ENCODE measurements at regions not wholly inside any gene's neighbourhood (a gene's known extent, or its start where the extent isn't known, plus 50 kb on each side); places are given as distances from the start of the nearest gene placed in this dataset.

DNA sequence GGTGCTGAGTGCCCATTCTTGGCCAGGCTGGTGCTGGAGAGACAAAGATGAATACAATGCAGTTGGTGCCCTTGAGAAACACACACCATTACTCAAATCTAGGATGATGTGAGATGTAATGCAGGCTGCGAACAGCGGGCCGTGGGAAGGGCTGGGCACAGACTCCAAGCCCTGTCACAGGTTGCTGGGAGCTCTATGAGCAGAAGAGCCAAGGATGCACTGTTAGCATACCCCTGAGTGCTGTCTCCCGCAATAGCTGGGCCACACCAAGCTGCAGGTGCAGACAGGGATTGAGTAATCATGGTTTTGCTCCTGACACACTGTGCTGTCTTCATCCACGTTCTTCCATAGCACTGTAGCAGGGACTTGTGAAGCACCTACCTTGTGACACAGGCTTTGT is 247.5 kb upstream of the CRY1 start:
- DNase-seq (ENCODE audit: extremely low spot score), result no peak
- Histone ChIP-seq H3K36me3 (ENCODE audit: insufficient read depth) (no peaks in the 10 kb centered on the region), H3K4me1 (ENCODE audit: insufficient read depth) (no peaks in the 10 kb centered on the region), H3K4me3 (ENCODE audit: low read depth, low read length) (no peak overlapping the region), H3K27ac (ENCODE audit: low read depth) (no peak overlapping the region)
- WGBS, result 86% methylated on average over 5 of the region's 5 CpGs

DNA sequence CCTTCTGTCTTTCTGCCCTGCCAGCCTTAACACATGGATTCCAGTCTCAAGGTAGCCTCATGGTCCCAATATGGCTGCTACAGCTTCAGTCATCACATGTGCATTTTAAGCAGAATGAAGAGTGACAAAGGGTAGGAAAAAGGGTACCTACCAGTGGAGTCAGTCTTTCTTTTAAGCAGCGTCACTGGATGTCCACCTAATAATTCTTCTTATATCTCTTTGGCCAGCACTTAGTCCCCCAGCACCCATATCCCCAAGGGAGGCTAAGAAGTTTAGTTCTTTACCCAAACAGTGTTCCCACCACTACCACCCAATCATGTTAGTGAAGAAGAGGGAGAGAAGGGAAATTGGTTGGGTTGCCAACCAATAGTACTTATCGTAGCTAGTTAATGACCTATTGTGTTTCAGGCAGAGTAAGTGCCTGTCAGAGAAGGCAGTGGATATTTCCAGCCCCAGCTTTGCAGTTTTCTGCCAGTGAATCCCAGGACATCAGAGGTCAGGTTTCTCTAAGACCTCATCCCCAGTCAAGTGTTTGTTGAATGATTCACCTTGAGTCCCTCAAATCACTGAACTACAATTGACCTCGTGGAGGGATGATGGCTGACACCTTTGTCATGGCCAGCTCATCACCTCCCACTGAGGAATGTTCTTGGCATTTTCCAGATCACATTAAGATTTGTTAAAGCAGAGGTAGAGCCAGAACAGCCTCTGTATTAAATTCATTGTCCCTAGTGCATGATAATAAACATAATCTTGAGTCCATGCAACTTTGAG is 250.9 kb upstream of the CRY1 start:
- no peak overlapping the region for H3K4me3 ChIP-seq (ENCODE audit: low read depth, low read length)
- WGBS, result 69% methylated on average over 3 of the region's 3 CpGs
- H3K36me3 ChIP-seq (ENCODE audit: insufficient read depth), result no peaks in the 10 kb centered on the region
- DNase-seq (ENCODE audit: extremely low spot score), result no peak
- H3K27ac ChIP-seq (ENCODE audit: low read depth), result no peak overlapping the region
- H3K4me1 ChIP-seq (ENCODE audit: insufficient read depth), result no peaks in the 10 kb centered on the region

DNA sequence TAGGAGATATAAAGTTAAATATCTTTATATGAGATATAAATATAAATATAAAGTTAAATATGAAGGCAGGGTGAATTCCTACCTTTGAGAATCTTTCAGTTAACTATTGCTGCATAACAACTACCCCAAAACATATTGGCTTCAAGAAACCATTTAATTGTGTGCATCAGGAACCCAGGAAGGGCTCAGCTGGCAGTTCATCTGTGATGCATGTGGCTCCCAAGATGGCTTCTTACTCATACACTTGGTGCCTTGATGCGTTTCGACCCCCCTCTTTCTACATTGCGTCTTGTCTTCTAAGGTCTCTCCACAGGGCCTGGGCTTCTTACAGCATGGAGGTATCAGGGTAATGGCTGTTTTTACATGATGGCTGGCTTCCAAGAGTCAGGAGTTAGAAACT is 253.9 kb upstream of the CRY1 start:
- H3K4me1 ChIP-seq (ENCODE audit: insufficient read depth), result no peaks in the 10 kb centered on the region
- H3K36me3 ChIP-seq (ENCODE audit: insufficient read depth), result no peaks in the 10 kb centered on the region
- WGBS, result 99% methylated on average over 3 of the region's 3 CpGs
- no peak for DNase-seq (ENCODE audit: extremely low spot score)
- H3K27ac ChIP-seq (ENCODE audit: low read depth), result no peak overlapping the region
- no peak overlapping the region for H3K4me3 ChIP-seq (ENCODE audit: low read depth, low read length)

DNA sequence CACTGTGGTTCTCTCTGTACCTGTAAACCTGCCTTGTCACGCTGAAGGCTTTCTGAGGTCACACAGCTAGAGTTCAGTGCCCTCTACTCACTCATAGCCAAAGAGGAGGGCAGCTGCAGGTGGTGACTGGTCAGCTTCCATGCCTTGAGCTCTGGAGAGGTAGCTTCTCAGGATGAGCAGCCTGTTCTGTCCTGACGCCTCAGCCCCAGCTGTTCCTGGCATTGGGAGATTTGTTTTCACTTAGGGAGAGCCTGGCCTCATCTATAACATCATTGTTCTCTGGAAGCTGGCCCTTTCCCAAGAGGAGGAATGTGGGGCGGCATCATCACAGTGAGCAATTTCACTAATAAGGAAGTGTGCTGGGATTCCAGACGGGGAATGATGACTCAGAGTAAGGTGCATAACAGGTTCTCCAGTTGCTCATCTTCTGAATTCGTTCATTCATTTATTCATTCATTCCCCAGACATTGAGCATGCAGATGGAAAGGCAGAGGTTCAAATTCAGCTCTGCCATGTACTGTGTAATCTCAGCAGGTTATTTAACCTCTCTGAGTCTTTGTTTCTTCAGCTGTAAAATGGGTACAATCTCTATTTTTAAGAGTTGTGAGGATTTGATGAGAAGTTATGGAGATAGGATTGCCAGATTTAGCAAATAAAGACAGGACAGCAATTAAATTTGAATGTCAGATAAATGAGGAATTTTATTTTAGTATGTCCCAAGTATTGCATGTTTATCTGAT is 255.8 kb upstream of the CRY1 start:
- Histone ChIP-seq H3K4me3 (ENCODE audit: low read depth, low read length) (no peak overlapping the region), H3K36me3 (ENCODE audit: insufficient read depth) (no peaks in the 10 kb centered on the region), H3K4me1 (ENCODE audit: insufficient read depth) (no peaks in the 10 kb centered on the region), H3K27ac (ENCODE audit: low read depth) (no peak overlapping the region)
- WGBS, result 38% methylated on average over 5 of the region's 5 CpGs
- peak; percentile 14 for DNase-seq (ENCODE audit: extremely low spot score)

DNA sequence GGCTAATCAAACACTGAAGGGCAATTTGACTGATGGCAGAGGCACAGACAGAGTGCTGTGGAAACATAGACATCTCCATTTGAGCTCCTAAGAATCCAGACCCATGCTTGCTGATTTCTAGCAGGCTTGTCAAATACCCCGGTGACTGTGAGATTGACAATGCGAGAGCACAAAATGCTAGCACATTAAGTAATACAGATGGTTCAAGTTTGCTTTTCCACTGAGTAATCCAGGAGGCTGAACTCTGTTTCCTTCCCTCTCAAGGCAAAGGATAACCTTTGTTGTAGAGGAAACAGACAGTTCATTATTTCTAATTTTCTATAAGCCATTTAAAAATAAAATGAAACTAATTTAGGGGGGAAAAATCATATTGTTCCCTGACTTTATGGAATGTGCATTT is 256.5 kb upstream of the CRY1 start:
- Histone ChIP-seq H3K4me1 (ENCODE audit: insufficient read depth) (no peaks in the 10 kb centered on the region), H3K36me3 (ENCODE audit: insufficient read depth) (no peaks in the 10 kb centered on the region), H3K27ac (ENCODE audit: low read depth) (no peak overlapping the region), H3K4me3 (ENCODE audit: low read depth, low read length) (no peak overlapping the region)
- 65% methylated on average over 2 of the region's 2 CpGs for WGBS
- no peak for DNase-seq (ENCODE audit: extremely low spot score)

DNA sequence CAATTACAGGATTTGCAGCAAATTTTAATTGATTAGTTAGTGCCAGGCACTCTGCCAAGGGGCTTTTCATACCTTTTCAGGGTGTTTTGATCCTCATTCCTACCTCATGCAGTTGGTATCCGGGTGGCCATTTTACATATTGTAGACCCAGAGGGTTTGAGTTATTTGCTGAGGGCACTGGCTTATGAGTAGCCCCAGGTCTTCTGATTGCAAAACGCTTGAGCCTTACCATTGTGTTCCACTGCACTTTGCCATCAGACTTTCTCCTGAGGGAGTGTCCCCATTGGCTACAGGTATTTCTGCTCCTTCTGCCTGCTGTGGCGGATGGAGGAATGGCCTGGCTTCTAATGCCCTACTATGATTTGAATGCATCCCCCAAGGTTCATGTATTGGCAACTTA is 257.8 kb upstream of the CRY1 start:
- no peak overlapping the region for H3K27ac ChIP-seq (ENCODE audit: low read depth)
- WGBS, result 86% methylated on average over 3 of the region's 3 CpGs
- no peaks in the 10 kb centered on the region for H3K4me1 ChIP-seq (ENCODE audit: insufficient read depth)

DNA sequence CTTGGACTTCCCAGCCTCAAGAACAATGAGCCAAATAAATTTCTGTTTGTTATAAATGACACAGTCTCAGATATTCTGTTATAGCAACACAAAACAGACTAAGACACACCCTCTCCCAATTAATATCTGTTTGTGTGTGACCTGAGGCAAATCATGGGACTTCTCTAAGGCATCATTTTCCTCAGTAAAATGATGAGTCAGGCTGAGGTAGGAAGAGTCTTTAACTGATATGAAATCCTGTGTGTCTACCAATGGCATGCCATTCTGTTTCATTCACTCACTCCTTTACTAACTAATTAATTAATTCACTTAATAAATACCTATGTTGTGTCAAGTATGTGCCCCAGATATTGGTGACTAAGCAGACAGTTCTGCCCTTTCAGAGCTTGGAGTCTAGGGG is 258.4 kb upstream of the CRY1 start:
- no peak overlapping the region for H3K27ac ChIP-seq (ENCODE audit: low read depth)
- no peaks in the 10 kb centered on the region for H3K36me3 ChIP-seq (ENCODE audit: insufficient read depth)
- DNase-seq (ENCODE audit: extremely low spot score), result no peak
- no peak overlapping the region for H3K4me3 ChIP-seq (ENCODE audit: low read depth, low read length)
- no peaks in the 10 kb centered on the region for H3K4me1 ChIP-seq (ENCODE audit: insufficient read depth)

More for the DNA sequence above, 257.8 kb upstream of the CRY1 start:
- no peaks in the 10 kb centered on the region for H3K36me3 ChIP-seq (ENCODE audit: insufficient read depth)
- H3K4me3 ChIP-seq (ENCODE audit: low read depth, low read length), result no peak overlapping the region
- no peak for DNase-seq (ENCODE audit: extremely low spot score)

DNA sequence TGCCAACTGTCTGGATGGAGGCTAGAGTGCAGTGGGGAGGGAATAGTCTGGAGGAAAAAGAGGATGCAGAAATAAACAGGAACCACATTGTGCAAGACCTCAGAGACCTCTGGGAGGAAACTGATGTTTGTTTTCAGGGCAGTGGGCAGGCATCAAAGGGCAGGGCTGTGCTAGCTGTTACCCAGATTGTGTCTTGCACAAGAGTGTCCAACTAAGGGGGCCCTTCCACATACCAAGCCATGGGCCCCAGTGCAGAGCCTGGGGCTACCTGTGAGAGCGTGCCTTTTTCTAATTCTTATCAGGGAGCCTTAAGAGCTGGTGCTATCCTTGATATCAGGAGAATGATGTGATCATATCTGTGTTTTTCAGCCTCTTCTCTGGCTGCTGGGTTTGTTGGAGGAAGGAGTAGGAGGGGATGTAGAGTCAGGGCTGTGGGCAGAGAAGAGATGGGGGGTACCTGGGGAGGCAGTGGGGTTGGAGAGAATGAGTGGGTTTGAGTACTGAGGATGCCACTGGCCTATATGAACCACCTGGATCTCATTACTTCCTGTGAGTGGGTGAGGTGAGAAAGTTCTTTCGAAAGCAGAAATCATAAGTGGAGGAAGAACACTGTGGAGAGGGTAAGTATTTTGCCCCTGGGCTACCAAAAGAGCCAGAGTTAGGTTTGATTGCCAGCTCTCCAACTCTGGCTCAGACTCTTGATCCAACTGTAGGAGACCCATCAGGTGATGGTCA is 259.2 kb upstream of the CRY1 start:
- no peaks in the 10 kb centered on the region for H3K36me3 ChIP-seq (ENCODE audit: insufficient read depth)
- H3K4me3 ChIP-seq (ENCODE audit: low read depth, low read length), result no peak overlapping the region
- no peak for DNase-seq (ENCODE audit: extremely low spot score)
- WGBS, result 78% methylated on average over 2 of the region's 2 CpGs
- H3K4me1 ChIP-seq (ENCODE audit: insufficient read depth), result no peaks in the 10 kb centered on the region
- no peak overlapping the region for H3K27ac ChIP-seq (ENCODE audit: low read depth)

DNA sequence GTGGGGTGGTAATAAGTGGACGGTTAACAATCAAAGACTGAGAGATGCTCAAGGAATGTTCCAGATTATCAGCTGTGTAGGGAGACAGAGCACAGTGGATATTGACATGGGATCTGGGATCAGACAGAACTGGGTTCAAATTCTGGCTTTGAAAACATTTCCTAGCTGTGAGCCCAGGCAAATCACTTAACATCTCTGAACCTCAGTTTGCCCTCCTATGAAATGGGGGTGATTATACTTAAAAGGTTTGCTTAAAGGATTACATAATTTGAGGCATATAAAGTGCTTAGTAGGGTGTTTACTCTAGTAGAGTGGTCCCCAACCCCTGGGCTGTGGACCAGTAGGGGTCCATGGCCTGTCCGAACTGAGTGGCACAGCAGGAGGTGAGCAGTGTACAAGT is 260.0 kb upstream of the CRY1 start:
- Histone ChIP-seq H3K4me3 (ENCODE audit: low read depth, low read length) (no peak overlapping the region), H3K4me1 (ENCODE audit: insufficient read depth) (no peaks in the 10 kb centered on the region), H3K27ac (ENCODE audit: low read depth) (no peak overlapping the region), H3K36me3 (ENCODE audit: insufficient read depth) (no peaks in the 10 kb centered on the region)
- WGBS, result 94% methylated on average over 2 of the region's 2 CpGs
- no peak for DNase-seq (ENCODE audit: extremely low spot score)

DNA sequence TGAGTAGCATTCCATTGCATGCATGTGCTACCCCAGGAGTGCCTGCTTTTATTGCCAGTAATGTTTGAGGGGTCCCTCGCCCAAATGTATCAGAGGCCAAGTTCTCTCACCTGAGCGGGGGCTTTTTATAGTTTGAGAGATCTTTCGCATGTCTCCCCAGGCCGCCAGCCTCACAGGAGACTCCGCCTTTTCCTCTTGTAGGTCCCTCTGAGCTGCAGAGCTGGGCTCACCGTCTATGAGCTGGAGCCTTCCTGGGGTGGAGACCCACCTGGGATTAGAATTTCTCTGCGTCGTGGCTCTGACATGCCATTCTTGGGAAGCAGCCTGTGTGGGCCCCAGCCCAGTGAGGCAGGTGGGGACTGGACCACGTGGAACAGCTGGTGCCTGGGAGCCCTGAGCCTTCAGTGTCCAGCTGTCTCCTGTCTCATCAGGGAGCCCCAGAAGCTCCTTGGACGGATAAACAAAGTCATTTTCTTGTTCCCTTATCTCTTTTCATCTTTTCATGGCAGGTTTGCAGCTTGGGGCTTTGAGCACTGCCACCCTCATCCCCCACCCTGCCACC is 261.7 kb upstream of the CRY1 start:
- 50% methylated on average over 10 of the region's 10 CpGs for WGBS
- Histone ChIP-seq H3K36me3 (ENCODE audit: insufficient read depth) (no peaks in the 10 kb centered on the region), H3K27ac (ENCODE audit: low read depth) (no peak overlapping the region), H3K4me3 (ENCODE audit: low read depth, low read length) (no peak overlapping the region), H3K4me1 (ENCODE audit: insufficient read depth) (no peaks in the 10 kb centered on the region)
- no peak for DNase-seq (ENCODE audit: extremely low spot score)

DNA sequence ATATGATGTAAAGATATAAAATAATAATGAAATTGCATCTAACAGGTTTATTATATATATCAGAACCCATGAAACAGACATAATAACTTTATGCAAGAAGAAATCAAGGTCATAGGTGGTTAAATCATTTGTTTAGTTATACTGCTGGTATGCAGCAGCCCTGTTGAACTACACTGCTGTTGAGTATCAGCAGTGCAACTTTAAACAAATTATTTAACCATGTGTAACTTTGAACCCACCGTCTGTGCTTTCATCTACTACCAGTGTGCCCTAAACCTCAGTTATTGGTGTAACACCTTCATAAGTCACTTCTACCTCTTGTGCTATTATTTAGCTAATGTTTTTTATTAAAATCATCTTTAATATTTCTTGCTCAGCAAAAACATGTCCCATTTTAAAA is 262.3 kb upstream of the CRY1 start:
- DNase-seq (ENCODE audit: extremely low spot score), result no peak
- Histone ChIP-seq H3K4me1 (ENCODE audit: insufficient read depth) (no peaks in the 10 kb centered on the region), H3K4me3 (ENCODE audit: low read depth, low read length) (no peak overlapping the region), H3K27ac (ENCODE audit: low read depth) (no peak overlapping the region), H3K36me3 (ENCODE audit: insufficient read depth) (no peaks in the 10 kb centered on the region)
- 37% methylated on average over 1 of the region's 1 CpG for WGBS

DNA sequence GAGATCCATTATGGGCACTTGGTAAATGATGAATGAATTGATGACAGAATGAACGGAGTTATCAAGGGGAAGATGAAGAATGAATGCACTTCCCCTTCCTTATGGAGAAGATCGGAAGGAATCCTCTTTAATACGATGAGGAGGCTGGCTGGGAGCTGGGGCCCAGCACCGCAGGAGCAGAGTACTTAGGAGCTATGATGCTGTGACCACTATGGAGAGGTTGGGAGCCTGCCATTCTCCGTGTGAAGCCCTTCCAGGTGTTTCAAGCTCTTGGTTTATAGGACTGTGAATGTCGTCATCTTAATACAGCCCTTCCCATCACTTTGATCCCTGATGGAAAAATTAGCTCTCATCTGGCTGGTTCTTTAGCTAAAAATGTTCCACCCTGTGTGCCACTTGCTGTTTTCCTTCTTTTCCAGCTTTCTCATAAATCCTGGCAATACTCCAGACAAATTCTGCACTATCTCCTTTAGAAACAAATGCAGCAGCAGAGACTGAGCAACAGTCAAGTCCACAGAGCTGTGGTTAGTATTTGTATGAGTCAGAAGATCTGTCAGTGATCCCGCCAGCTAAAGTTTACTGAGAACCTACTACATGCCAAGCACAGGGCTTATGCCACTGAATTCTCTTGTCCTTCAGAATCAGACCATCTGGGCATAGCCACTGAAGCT is 263.1 kb upstream of the CRY1 start:
- no peak overlapping the region for H3K4me3 ChIP-seq (ENCODE audit: low read depth, low read length)
- no peaks in the 10 kb centered on the region for H3K36me3 ChIP-seq (ENCODE audit: insufficient read depth)
- no peak for DNase-seq (ENCODE audit: extremely low spot score)
- no peak overlapping the region for H3K27ac ChIP-seq (ENCODE audit: low read depth)
- 44% methylated on average over 7 of the region's 7 CpGs for WGBS
- H3K4me1 ChIP-seq (ENCODE audit: insufficient read depth), result no peaks in the 10 kb centered on the region

DNA sequence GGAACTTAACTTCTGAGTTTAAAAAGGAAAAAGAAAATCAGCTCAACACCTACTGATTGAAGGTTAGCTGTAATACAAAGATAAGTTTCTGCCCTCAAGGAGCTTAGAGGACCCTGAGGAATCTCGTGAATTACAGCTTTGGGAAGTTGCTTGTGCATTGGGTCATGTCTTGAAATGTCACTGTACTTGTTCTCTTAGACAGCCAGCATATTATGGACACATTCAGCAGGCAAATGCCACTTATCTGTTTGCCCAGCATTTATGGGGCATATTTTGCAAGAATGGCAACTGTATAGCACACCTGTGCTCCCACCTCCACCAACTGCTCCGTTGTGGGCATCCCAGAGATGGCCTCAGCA is 263.6 kb upstream of the CRY1 start:
- DNase-seq (ENCODE audit: extremely low spot score), result no peak
- no peak overlapping the region for H3K4me3 ChIP-seq (ENCODE audit: low read depth, low read length)
- 49% methylated on average over 2 of the region's 2 CpGs for WGBS
- no peaks in the 10 kb centered on the region for H3K36me3 ChIP-seq (ENCODE audit: insufficient read depth)
- H3K4me1 ChIP-seq (ENCODE audit: insufficient read depth), result no peaks in the 10 kb centered on the region
- H3K27ac ChIP-seq (ENCODE audit: low read depth), result no peak overlapping the region

Measured in urinary bladder (tissue), 3 donors.